ENCODE measurements at regions not wholly inside any gene's neighbourhood (a gene's known extent, or its start where the extent isn't known, plus 50 kb on each side); places are given as distances from the start of the nearest gene placed in this dataset.

- TF ChIP-seq CTCF (IDR thresholded peaks at IDR 0.05 in 8 of 11, conservative IDR thresholded peaks at IDR 0.05 in 3 of 11) (no peak), POLR2A (IDR thresholded peaks at IDR 0.05) (no peak), POLR2AphosphoS5 (IDR thresholded peaks at IDR 0.05) (no peak)
Measured at GRCh38 chr10:106226828-106227227, 937.7 kb downstream of the SORCS1 start.

All from spleen (tissue), 7 donors.